GM21825 (cell line): ENCODE measurements at regions not wholly inside any gene's neighbourhood (a gene's known extent, or its start where the extent isn't known, plus 50 kb on each side); places are given as distances from the start of the nearest gene placed in this dataset.

ENCODE experiments used
- ATAC-seq: cut with Tn5 transposase; IDR thresholded peaks from one replicate; pipeline ENCODE4 v1.9.1; 2021; ENCODE audit warnings: mild to moderate bottlenecking, moderate library complexity; ENCODE audit not compliant: unreplicated experiment

- peak; percentile 6 for ATAC-seq
Observed at GRCh38 chr18:34977838-34978532, 63.2 kb upstream of the MAPRE2 start.

- no peak for ATAC-seq
Observed at GRCh38 chr18:34978533-34978893, 62.7 kb upstream of the MAPRE2 start.

- peak; percentile 37 for ATAC-seq
Observed at GRCh38 chr18:34978953-34979608, 62.1 kb upstream of the MAPRE2 start.

- no peak for ATAC-seq
Observed at GRCh38 chr18:34981487-34981886, 59.7 kb upstream of the MAPRE2 start.

GRCh38 chr18:34985963-34986362 lies 55.2 kb upstream of the MAPRE2 start:
- ATAC-seq = no peak

GRCh38 chr18:34990597-34990996 lies 50.6 kb upstream of the MAPRE2 start:
- ATAC-seq = no peak

- no peak for ATAC-seq
Observed at GRCh38 chr18:34991152-34991551, 50.1 kb upstream of the MAPRE2 start.
